OCI-LY3 (cell line): ENCODE measurements at regions not wholly inside any gene's neighbourhood (a gene's known extent, or its start where the extent isn't known, plus 50 kb on each side); places are given as distances from the start of the nearest gene placed in this dataset.

Experiments
- CTCF ChIP-seq: fragments of 200-600, 300-600 bp; sonication (generic); IDR thresholded peaks from 2 replicates; pipeline ENCODE4 v1.5.1; 2014; ENCODE audit warnings: antibody characterized with exemption, low read length, low read depth
- EZH2phosphoT487 ChIP-seq: fragments of 200-600 bp; shearing (Covaris generic); IDR thresholded peaks from 2 replicates; pipeline ENCODE4 v1.6.1; 2018; ENCODE audit warnings: antibody characterized with exemption, mixed run types, low read depth

DNA sequence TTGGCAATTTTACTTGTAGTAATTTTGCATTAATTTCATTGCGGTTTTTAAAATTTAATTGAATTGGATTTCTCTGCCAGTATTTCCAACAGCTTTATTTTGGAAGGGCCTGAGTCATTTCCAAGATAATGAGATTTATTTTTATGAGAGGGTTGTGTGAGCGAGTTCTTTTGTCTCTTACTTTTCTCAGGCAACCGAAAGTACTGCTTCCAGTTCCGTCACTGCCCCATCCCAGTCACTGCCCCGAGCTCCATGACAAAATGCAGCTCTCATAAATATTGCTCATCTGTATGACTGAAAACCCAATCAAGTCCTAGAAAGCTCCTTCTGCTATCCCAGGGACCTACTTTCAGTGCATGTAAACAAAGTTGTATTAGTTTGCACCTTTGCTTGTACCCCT lies 468.4 kb upstream of the SEMA3D start:
- TF ChIP-seq CTCF (no peak), EZH2phosphoT487 (no peak)
